ENCODE measurements at regions not wholly inside any gene's neighbourhood (a gene's known extent, or its start where the extent isn't known, plus 50 kb on each side); places are given as distances from the start of the nearest gene placed in this dataset.

- H3K27me3 ChIP-seq (ENCODE audit: insufficient read depth, low read depth, low read length) = no peaks in the 10 kb centered on the region
- H3K79me2 ChIP-seq (replicated peaks; ENCODE audit: insufficient read depth, low read length) = no peaks in the 10 kb centered on the region
- no peaks in the 10 kb centered on the region for H3K9me3 ChIP-seq (ENCODE audit: low read length)
- H3K4me3 ChIP-seq (ENCODE audit: low read length) = no peak overlapping the region
- no peaks in the 10 kb centered on the region for H3F3A ChIP-seq (ENCODE audit: insufficient read depth, low read length, poor library complexity, severe bottlenecking)
- no peak overlapping the region for H2AFZ ChIP-seq (ENCODE audit: low read depth, low read length)
- H4K20me1 ChIP-seq (ENCODE audit: insufficient read depth) = no peaks in the 10 kb centered on the region
- no peak overlapping the region for H3K9ac ChIP-seq (ENCODE audit: low read length)
- TF ChIP-seq TAF1 (IDR thresholded peaks at IDR 0.05; ENCODE audit: low read depth) (no peak), RAD21 (conservative IDR thresholded peaks at IDR 0.05) (no peak), EZH2 (IDR thresholded peaks at IDR 0.05; ENCODE audit: borderline replicate concordance, insufficient read depth, low read length, poor library complexity, severe bottlenecking) (no peak), MXI1 (conservative IDR thresholded peaks at IDR 0.05; ENCODE audit: poor library complexity, severe bottlenecking) (no peak), CTCF (IDR thresholded peaks at IDR 0.05; ENCODE audit: poor library complexity, severe bottlenecking) (no peak)
- TF ChIP-seq, protein P1, sequence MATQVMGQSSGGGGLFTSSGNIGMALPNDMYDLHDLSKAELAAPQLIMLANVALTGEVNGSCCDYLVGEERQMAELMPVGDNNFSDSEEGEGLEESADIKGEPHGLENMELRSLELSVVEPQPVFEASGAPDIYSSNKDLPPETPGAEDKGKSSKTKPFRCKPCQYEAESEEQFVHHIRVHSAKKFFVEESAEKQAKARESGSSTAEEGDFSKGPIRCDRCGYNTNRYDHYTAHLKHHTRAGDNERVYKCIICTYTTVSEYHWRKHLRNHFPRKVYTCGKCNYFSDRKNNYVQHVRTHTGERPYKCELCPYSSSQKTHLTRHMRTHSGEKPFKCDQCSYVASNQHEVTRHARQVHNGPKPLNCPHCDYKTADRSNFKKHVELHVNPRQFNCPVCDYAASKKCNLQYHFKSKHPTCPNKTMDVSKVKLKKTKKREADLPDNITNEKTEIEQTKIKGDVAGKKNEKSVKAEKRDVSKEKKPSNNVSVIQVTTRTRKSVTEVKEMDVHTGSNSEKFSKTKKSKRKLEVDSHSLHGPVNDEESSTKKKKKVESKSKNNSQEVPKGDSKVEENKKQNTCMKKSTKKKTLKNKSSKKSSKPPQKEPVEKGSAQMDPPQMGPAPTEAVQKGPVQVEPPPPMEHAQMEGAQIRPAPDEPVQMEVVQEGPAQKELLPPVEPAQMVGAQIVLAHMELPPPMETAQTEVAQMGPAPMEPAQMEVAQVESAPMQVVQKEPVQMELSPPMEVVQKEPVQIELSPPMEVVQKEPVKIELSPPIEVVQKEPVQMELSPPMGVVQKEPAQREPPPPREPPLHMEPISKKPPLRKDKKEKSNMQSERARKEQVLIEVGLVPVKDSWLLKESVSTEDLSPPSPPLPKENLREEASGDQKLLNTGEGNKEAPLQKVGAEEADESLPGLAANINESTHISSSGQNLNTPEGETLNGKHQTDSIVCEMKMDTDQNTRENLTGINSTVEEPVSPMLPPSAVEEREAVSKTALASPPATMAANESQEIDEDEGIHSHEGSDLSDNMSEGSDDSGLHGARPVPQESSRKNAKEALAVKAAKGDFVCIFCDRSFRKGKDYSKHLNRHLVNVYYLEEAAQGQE (IDR thresholded peaks at IDR 0.05; ENCODE audit: borderline replicate concordance) = no peak
- H3K4me2 ChIP-seq (ENCODE audit: low read length) = no peak overlapping the region
- no peak overlapping the region for H3K27ac ChIP-seq (ENCODE audit: low read length)
- H3K9me2 ChIP-seq (ENCODE audit: insufficient read depth, low read length) = no peaks in the 10 kb centered on the region
- H3K36me3 ChIP-seq (ENCODE audit: insufficient read depth, low read length) = no peaks in the 10 kb centered on the region
Measured at GRCh38 chrX:113009837-113010236, 169.2 kb upstream of the AMOT start.

GRCh38 chrX:113009029-113009428 is 168.4 kb upstream of the AMOT start:
- TF ChIP-seq EZH2 (IDR thresholded peaks at IDR 0.05; ENCODE audit: borderline replicate concordance, insufficient read depth, low read length, poor library complexity, severe bottlenecking) (no peak), RAD21 (conservative IDR thresholded peaks at IDR 0.05) (no peak), MXI1 (conservative IDR thresholded peaks at IDR 0.05; ENCODE audit: poor library complexity, severe bottlenecking) (no peak), EP300 (conservative IDR thresholded peaks at IDR 0.05; ENCODE audit: poor library complexity, severe bottlenecking) (no peak), SMC3 (conservative IDR thresholded peaks at IDR 0.05; ENCODE audit: poor library complexity) (no peak), CTCF (IDR thresholded peaks at IDR 0.05; ENCODE audit: poor library complexity, severe bottlenecking) (no peak), POLR2AphosphoS5 (IDR thresholded peaks at IDR 0.05) (no peak)
- TF ChIP-seq, protein P1 (IDR thresholded peaks at IDR 0.05; ENCODE audit: borderline replicate concordance) = no peak
- H3K36me3 ChIP-seq (ENCODE audit: insufficient read depth, low read length) = no peaks in the 10 kb centered on the region
- no peaks in the 10 kb centered on the region for H3K9me2 ChIP-seq (ENCODE audit: insufficient read depth, low read length)
- no peak overlapping the region for H3K4me2 ChIP-seq (ENCODE audit: low read length)
- no peak overlapping the region for H2AFZ ChIP-seq (ENCODE audit: low read depth, low read length)
- no peaks in the 10 kb centered on the region for H3K79me2 ChIP-seq (replicated peaks; ENCODE audit: insufficient read depth, low read length)
- no peaks in the 10 kb centered on the region for H3K27me3 ChIP-seq (ENCODE audit: insufficient read depth, low read depth, low read length)
- no peak overlapping the region for H3K4me3 ChIP-seq (ENCODE audit: low read length)
- H3K9ac ChIP-seq (ENCODE audit: low read length) = no peak overlapping the region
- H4K20me1 ChIP-seq (ENCODE audit: insufficient read depth) = no peaks in the 10 kb centered on the region
- H3K27ac ChIP-seq (ENCODE audit: low read length) = no peak overlapping the region
- H3K9me3 ChIP-seq (ENCODE audit: low read length) = no peaks in the 10 kb centered on the region
- no peaks in the 10 kb centered on the region for H3F3A ChIP-seq (ENCODE audit: insufficient read depth, low read length, poor library complexity, severe bottlenecking)
